Ovary (tissue), 7 donors: ENCODE measurements at regions not wholly inside any gene's neighbourhood (a gene's known extent, or its start where the extent isn't known, plus 50 kb on each side); places are given as distances from the start of the nearest gene placed in this dataset.

Experiments
- DNase-seq, 5 donors: peaks; one replicate each; pipeline ENCODE4 v3.0.0-alpha.2; 2019 to 2020
- H3K27ac ChIP-seq, 2 donors: fragments of 200-600 bp; one replicate each; pipeline versions ENCODE4 v1.5.1 to v1.8.0; 2019 to 2022
- H3K27me3 ChIP-seq: fragments of 200-600 bp; one replicate; pipeline ENCODE4 v1.8.0; 2022
- H3K36me3 ChIP-seq: fragments of 200-600 bp; sonication (generic); one replicate; pipeline ENCODE4 v1.5.1; 2019
- H3K4me1 ChIP-seq: one replicate; pipeline ENCODE4 v1.8.1; 2013; ENCODE audit warnings: mild to moderate bottlenecking, moderate library complexity; ENCODE audit not compliant: insufficient read depth
- H3K4me3 ChIP-seq: fragments of 200-600 bp; sonication (generic); one replicate; pipeline ENCODE4 v1.5.1; 2017
- H3K9me3 ChIP-seq, 2 donors: fragments of 200-600 bp in 1 of 2; sonication (generic) in 1 of 2; one replicate each; pipeline versions ENCODE4 v1.5.1 to v1.8.1; 2013 to 2019; ENCODE audit warnings: mild to moderate bottlenecking in 1 of 2, moderate library complexity in 1 of 2
- CTCF ChIP-seq, 3 donors: fragments of 450-650 bp in 2 of 3; fragments of 200-600 bp in 1 of 3; IDR thresholded peaks; one replicate each; pipeline versions ENCODE4 v1.5.1 to v1.8.0; 2016 to 2022; ENCODE audit warnings: antibody characterized with exemption in 3 of 3, mild to moderate bottlenecking in 1 of 3
- EP300 ChIP-seq: sonication (generic); formaldehyde crosslinking; IDR thresholded peaks from one replicate; pipeline ENCODE4 v1.6.1; 2017; ENCODE audit warnings: antibody characterized with exemption
- POLR2A ChIP-seq: fragments of 450-650 bp; IDR thresholded peaks from one replicate; pipeline ENCODE4 v1.6.1; 2017; ENCODE audit warnings: antibody characterized with exemption, mild to moderate bottlenecking, moderate library complexity
- WGBS, 3 donors: extraction: QIAGEN DNeasy Blood & Tissue Kit in 1 of 3; methylation state at CpG; one replicate each; pipeline versions ENCODE4 v1.1.5 to v1.1.7; 2013 to 2017; 5-methylcytosine and 5-hydroxymethylcytosine counted together
- intact Hi-C, 4 donors: fragments of 100-400 bp; cut with DNase I; formaldehyde crosslinking; loops; one replicate each; pipeline versions ENCODE4 v1.11.0 to v1.15.1; 2022 to 2023
- donor health status: DM: no; HTN: no; CAD: no; lungs with moderate emphysema.
- donor health status: DM: no; HTN: no; CAD: no.
- donor health status: Bipolar disorder and iron deficiency.
- donor health status: DM: no; HTN: no; CAD: no.
- donor health status: DM: yes; HTN: yes; CAD: no.

GRCh38 chr2:47254464-47254863 is 78.2 kb upstream of the CALM2 start:
- H3K36me3 ChIP-seq, result no peaks in the 10 kb centered on the region
- no peak overlapping the region for H3K27ac ChIP-seq
- no peaks in the 10 kb centered on the region for H3K9me3 ChIP-seq
- intact Hi-C loops, result no loop called here
- H3K4me3 ChIP-seq, result no peak overlapping the region
- WGBS, 3 donors, result 93 to 95% (median 93%) methylated on average over 5 of the region's 5 CpGs
- TF ChIP-seq EP300 (no peak), CTCF (IDR thresholded peaks at IDR 0.05) (no peak), POLR2A (no peak)
- H3K4me1 ChIP-seq, result no peaks in the 10 kb centered on the region
- no peaks in the 10 kb centered on the region for H3K27me3 ChIP-seq
- DNase-seq, result no peak

GRCh38 chr2:47253447-47253846 is 77.1 kb upstream of the CALM2 start:
- TF ChIP-seq CTCF (IDR thresholded peaks at IDR 0.05) (no peak), EP300 (no peak), POLR2A (no peak)
- WGBS, 3 donors, result 94 to 98% (median 97%) methylated on average over 5 of the region's 5 CpGs
- intact Hi-C loops, result no loop called here
- Histone ChIP-seq H3K27me3 (no peaks in the 10 kb centered on the region), H3K36me3 (no peaks in the 10 kb centered on the region), H3K4me3 (no peak overlapping the region), H3K4me1 (no peaks in the 10 kb centered on the region), H3K27ac (no peak overlapping the region), H3K9me3 (no peaks in the 10 kb centered on the region)
- DNase-seq, result no peak

GRCh38 chr2:47251404-47251675 is 75.0 kb upstream of the CALM2 start:
- no peak overlapping the region for H3K27ac ChIP-seq
- DNase-seq, result no peak
- H3K9me3 ChIP-seq, result no peaks in the 10 kb centered on the region
- H3K27me3 ChIP-seq, result no peaks in the 10 kb centered on the region
- H3K36me3 ChIP-seq, result no peaks in the 10 kb centered on the region
- TF ChIP-seq CTCF (IDR thresholded peaks at IDR 0.05) (no peak), POLR2A (no peak), EP300 (no peak)
- 83 to 94% (median 92%) methylated on average over 3 of the region's 3 CpGs for WGBS, 3 donors
- no peak overlapping the region for H3K4me3 ChIP-seq
- intact Hi-C loops, result no loop called here
- H3K4me1 ChIP-seq, result no peaks in the 10 kb centered on the region

- 64 to 75% (median 70%) methylated on average over 11 of the region's 11 CpGs for WGBS, 3 donors
These were observed 74.5 kb upstream of the CALM2 start for GRCh38 chr2:47250586-47251403.

More at GRCh38 chr2:47250586-47251403, 74.5 kb upstream of the CALM2 start:
- no peak for DNase-seq
- TF ChIP-seq EP300, result no peak
- TF ChIP-seq CTCF (IDR thresholded peaks at IDR 0.05), result no peak
- no peak for TF ChIP-seq POLR2A
- intact Hi-C loops, result no loop called here
- no peak overlapping the region for H3K27ac ChIP-seq
- H3K9me3 ChIP-seq, result no peaks in the 10 kb centered on the region
- no peaks in the 10 kb centered on the region for H3K36me3 ChIP-seq
- H3K4me3 ChIP-seq, result no peak overlapping the region
- no peaks in the 10 kb centered on the region for H3K4me1 ChIP-seq
- H3K27me3 ChIP-seq, result no peaks in the 10 kb centered on the region
